Middle frontal gyrus (tissue), 1 donor: ENCODE measurements at regions not wholly inside any gene's neighbourhood (a gene's known extent, or its start where the extent isn't known, plus 50 kb on each side); places are given as distances from the start of the nearest gene placed in this dataset.

Experiments used
- DNase-seq: peaks from one replicate; pipeline ENCODE4 v3.0.0-alpha.2; 2015; ENCODE audit warnings: low spot score; ENCODE audit errors: extremely low spot score

DNA sequence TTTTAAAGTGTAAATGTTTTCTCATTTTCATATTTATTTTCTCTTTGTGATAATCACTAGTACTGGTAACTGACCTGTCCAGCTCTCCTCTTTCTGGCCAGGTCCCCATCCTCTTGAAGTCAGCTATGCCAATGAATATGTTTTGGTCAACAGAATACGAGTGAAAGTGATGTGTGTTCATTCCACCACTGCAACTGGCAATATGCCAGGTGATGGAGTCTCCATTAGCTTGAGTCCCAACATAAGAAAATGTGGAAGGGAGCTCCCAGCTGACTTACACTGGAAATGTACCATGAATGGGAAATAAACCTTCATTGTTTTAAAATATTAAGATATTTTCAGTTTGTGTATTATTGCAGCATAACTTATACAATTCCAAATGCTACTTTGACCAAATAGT, 75.8 kb downstream of the CCDC34 start:
- no peak for DNase-seq

DNA sequence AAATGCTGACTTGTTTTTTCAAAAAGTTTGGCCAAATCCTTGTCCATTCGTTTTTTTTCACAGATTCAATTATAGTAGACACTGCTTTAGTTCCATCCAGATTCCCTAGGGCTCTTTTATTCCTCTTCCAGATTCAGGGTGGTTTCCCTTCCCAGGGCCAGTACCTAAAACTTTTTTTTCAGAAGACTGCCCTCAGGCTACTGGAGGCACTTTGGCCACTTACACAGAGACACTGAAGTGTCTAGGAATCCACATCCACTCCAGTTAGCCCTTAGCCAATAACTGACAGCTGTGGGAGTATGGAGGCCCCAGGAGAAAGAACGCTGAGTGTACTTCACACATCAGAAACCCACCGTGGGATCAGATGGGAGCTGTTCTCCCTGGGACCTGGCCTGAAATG, 77.3 kb downstream of the CCDC34 start:
- DNase-seq, result no peak

DNA sequence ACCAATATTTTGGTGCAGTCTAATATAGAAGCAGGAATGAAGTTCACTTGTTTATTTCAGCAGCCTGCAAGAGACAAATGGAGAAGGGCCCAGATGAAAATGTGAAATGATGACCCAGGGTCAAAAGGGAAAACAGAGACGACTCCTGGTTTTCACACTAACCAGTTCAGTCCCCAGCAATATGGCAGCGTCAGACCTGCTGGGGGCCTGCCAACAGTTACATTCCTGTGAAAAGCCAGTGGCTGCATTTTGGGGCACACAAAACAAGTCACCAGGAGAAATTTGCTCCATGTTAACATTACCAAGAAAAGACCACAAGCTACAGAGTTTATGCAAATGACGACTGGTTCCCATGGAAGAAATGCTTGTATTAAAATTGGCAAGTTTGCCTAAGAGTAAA, 80.2 kb downstream of the CCDC34 start:
- DNase-seq, result no peak

DNA sequence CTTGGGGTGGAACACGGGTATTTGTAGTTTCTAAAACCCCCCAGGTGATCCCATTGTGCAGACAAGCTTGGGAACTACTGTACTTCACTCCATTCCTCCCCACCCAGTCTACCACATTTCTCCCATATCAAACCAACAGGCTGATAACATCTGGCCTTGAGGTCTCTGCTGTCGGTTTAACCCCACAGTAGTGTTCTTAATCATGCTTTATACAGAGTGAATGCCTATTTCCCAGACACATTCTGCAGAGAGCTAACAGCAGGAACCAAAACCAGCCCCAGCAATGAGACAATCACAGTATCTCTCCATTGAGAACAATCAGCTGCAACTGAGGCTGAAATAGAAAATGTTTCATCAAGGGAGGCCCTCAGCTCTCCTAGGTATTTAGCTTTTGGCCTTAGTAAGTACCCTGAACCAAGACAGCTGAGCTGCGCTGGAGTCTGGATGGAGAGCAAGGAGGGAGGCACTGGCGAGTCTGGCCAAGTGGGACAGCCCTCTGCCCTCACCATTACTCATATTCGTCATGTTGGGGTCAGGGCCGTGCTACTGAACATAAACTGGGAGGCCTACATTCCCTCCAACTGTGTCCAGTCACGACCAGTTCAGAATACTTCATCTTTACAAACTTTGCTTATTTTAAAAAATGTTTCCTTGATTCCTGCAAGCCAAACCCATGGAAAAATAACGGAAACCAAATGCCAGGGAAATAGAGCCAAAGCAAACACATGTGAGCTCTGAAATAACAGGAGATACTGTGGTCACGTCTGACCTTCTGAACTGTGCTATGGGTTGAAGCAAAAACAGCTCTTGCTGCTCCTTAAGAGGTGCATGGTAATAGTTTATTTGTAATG, 81.0 kb downstream of the CCDC34 start:
- DNase-seq, result no peak

DNA sequence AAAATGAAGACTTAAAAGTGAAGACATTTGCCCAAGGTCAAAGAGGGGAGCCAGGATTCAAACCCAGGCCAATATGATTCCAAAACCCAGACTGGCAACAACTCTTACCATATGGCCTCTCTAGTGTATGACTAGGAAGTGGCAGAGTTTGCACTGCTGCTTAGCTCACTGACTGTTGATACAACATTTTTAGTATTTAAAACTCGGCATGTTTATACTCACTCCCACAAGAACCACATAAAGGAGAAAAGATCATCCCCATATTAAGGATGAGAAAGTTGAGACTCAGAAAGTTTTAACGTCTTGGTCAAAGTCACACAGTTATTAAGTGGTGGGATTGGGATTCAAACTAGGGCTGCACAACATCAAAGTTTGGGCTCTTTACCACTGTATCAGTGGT, 81.7 kb downstream of the CCDC34 start:
- no peak for DNase-seq

DNA sequence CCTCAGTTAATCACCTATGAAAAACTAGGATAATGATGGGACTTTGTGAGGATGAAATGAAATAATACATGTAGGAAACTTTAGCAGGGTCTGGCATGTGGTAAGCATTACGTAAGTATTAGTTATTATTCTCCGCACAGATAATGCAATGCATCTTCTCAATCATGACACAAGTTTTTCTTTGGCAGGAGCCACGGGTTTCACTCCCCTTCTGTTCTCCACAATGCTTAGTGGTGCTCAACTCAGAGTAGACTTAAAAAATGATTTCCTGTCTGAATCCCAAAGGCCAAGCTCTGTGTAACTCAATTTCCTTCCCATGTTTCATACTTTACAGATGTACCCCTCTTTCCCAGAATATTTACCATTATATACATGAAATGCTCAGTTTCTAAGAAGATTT, 82.9 kb downstream of the CCDC34 start:
- no peak for DNase-seq

DNA sequence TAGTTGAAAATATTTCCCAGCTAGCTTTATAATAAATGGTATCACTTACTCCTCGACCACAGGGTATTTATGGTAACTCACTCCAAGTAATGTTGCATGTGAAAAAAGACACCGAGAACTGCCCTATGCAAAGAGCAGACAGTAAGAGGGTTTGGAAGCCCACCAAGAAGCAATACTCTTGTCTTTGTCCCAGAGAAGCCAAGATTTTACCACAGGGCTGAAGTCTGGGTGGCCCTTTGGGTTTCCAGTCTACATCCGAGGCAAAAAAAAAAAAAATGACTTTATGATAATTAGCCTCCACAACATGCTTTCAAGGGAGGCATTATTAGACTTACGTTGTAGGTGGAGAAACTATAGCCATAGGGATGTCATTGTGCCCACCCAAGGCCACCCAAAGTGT, 83.6 kb downstream of the CCDC34 start:
- no peak for DNase-seq

DNA sequence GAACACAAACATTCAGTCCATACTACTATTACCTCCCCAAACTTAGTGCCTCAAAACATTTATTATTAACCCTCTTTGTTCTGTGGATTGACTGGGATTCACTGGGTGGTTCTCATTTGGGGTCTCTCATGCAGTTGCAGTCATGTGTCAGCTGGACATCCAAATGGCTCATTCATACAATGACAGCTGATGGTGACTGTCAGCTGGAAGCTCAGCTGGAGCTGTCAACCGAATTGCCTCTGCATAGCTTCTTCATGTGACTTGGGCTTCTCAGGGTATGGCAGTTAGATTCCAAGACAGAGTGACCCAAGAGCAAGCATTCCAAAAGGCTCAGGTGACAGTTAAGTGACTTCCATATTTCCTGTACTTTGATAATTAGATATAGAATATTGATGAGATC, 85.2 kb downstream of the CCDC34 start:
- DNase-seq, result no peak

DNA sequence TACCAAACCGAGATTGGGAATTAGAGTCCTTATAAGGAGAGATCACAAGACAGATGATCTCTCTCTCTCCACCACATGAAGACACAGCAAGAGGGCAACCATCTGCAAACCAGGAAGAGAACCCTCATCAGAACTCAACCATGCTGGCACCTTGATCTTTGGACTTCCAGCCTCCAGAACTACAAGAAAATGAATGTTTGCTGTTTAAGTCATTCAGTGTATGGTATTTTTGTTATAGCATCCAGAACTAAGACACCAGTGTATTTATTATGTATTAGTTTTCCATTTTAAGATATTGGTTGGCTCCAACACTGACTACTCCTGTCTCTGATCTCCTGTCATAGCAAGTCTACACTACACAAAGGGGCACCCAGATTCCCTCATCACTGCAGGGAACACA, 86.9 kb downstream of the CCDC34 start:
- DNase-seq, result no peak

DNA sequence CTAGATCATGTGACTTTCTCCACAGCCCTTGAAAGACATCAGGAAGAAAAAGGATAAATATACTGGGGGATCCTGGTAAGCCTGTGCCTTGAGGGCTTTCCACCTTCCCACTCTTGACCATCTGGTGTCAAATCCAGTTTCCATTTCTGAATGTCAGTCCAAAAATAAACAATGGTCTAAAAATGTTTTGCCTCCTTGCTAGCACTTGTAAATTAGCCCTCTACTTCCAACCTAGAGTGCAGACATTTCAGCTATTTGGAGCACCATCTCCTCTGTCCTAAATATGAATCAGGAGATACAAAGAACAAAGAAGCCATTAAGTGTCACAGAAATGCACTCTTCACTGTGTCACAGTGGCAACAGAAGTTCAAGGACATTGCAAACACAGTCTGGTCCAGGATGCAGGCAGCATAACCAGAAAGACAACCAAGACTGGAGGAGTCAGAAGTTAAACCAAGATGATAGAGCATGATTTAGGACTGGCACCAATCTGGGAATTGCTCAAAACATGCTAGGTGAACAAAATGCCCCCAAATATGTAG, 88.1 kb downstream of the CCDC34 start:
- DNase-seq, result no peak

DNA sequence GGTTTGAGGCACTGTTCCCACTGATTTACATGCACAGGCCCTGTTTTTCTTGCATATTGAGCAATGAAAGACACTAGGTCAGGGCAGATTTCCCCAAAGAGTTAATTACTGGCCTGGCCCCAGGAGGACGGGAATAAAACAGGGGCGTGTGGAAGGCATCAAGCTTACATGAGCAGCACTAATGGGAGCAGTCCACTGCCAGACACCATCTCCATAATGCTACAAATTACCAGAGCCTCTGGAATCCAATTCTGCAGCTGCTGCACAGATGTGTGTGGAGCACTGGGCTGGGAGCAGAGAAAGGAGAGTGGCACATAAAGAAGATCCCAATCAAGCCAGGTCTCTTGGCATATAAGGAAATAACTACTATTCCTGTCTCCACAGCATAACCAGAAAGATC, 96.9 kb downstream of the CCDC34 start:
- DNase-seq, result no peak

DNA sequence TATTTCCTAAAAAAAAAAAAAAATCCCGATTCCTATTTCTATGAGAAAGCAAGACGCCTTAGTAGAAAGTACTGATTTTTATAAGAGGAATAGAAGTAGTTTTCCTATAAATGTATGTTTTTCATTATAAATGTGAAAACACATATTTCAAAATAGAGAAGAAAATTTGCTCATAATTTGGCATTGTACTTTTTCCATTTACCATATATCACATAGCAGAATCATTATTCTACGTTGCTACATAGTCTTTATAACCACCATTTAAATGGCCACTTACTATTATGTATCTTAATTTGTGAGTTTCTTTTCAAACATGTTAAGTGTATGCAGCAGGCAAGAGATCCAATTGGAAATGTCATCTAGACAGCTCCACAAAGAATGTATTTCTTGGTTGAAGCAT, 99.0 kb downstream of the CCDC34 start:
- DNase-seq, result no peak

DNA sequence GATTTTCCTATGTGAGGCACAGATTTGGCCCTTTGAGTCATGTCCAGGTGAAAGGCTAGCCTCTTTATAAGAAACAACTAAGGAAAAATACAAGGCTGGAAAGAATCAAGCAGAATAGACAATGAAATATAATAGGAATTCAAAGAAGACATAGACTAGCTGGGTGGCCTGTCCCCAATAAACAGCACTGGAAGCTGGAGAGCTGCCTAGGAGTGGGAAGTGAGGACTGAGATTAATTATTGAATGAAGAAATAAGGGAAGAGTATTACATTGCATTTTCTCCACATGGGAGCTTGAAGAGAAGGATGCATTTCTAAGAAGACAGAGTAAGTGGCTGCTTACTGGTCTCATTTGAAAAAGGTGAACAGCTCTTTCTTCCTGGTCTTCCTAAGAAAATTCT, 100.0 kb downstream of the CCDC34 start:
- no peak for DNase-seq

DNA sequence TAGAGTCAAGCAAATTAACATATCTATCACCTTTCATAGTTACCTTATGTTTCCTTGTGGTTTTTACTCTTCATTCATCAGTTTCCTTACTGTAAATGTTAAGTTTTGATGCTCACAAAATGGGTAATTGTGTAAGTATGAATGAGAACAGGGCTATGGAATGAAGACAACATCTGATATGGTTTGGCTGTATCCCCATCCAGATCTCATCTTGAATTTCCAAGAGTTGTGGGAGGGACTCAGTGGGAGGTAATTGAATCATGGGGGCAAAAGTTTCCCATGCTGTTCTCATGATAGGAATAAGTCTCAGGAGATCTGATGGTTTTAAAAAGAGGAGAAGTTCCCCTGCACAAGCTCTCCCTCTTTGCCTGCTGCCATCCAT, 107.6 kb downstream of the CCDC34 start:
- DNase-seq, result no peak

DNA sequence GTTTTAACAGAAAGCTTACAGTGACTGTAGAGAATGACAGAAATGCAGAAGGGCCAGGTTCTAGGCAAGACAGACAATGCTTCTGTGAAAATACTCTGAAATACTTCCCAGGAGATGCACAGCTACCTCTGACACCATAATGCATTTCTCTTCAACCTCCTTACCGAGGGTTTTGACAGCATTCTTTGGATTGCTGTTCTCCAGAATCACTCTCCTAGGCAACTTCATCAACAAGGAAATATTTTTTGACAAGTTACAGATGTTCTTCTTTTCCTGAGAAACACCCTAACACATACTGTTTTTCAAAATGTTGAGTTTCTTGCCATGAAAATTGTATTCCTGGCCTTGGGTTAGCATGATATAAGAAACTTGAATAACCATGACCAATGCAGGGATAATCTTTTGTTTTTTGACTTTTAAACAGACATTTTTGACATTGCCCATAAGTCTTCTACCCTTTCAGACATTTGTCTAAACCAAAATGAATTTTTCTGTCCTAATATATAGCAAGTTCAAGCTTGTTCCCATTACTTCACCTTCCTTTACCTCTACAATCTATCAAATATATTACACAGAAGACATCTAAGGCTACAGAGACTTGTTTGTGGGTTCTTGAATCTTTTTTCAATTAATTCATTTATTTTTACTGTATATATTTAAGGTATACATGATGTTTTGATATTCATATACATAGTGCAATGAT, 108.1 kb downstream of the CCDC34 start:
- no peak for DNase-seq

DNA sequence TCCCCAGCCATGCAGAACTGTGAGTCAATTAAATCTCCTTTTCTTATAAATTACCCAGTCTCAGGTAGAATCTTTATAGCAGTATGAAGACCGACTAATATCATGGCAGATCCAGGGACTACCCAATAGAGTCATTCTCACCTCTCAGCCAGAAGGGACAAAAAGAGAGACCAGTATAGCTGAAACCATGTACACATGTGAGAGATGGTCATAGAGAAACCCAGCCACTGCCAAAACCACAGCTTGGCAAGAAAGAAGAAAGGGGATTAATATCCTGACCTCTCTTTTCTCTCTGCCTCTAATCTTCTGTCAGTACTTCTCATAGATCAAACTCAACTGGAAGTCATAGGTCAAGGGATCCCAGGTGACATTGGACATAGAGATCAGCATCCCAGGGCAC, 109.8 kb downstream of the CCDC34 start:
- DNase-seq, result no peak

DNA sequence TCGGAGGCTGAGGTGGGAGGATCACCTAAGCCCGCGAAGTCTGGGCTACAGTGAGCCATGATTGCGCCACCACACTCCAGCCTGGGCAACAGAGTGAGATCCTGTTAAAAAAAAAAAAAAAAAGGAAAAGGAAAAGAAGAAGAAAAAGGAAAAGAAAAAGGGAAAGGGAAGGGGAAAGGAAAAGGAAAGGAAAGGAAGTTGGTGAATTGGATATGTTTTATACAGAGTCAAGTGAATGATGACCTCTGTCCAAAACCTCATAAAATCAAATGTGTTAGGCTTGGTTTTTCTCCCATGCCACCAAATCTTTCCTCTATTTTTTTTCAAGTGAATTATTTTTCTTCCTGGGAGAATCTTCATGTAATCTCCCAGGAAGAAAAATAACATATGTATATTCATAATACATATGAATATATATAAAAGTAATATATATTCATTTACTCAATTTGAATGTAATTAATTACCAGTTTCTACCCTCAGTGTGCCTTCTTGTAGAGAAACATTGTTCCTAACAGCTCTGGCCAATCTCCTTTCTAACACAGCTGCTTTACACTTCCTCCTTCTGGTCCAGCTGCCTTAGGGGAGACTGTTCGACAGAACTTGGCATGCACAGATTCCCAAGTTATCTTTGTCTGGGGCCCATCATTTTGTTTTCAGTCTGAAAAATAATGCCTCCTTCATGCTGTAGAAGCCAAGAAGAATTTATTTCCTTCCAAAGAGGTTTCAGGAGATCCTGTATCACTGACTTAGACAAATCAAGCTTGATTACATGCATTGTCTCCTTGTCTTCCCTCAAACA, 111.9 kb downstream of the CCDC34 start:
- DNase-seq, result no peak

DNA sequence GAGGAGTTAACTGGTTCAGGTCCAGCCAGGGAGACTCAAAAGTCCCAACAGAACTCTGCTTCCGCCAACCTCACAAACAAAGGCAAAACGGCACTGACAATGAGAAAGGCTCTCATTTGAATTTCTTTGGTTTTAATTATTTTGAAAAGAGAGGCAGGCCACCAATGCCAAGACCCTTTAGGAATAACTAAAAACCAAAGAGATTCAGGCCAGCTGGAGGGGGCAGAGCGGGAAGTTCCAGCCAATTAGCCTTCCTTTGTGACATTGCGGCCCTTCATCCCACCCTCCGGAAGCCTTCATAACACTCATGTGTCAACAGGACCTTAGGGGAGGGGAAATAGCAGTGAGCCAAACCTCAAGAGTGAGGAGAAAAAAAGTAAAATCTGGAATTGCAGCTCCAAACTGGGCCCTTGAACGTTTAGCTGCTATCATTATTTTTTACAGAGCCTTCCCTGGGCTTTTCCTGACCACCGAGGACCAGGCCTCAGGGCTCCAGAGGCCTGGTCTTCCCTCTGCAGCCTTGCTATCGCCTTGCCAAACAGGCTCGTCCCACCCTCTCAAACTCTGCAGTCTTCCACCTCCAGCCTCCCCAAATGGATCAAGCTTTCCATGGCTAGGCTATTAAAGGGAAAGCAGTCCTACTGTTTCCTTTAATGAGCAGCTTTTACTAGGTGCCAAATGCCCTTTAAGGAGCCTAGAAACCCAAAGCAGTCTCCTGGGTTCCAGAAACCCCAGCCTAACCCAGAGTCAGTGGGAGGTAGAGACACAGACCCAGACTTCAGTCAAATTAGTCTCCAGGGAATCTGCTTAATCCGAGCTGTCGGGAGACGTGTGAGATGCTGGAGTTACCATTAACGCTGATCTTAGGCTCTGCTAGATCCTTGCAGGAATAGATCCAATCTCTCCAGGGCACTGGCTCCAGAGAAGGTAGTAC, 114.2 kb downstream of the CCDC34 start:
- DNase-seq, result peak; percentile 8

DNA sequence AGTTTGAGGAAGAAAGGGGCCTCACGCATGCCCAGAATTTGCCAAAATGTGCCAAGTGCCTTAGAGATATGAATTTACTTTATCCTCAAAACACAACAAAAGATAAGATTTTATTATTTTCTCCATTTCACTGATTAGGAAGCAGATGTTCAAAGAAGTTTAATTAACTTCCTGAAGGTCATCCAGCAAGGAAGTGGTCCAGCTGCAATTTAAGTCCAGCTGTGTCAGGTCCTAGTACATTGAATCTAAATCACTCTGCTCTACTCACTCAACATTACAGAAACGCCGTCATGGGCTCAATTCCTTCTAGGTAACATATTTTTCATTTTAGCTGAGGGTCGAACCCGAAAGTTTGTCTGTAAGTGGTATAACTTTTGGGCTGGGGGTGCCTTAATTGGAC, 115.4 kb downstream of the CCDC34 start:
- DNase-seq, result no peak

DNA sequence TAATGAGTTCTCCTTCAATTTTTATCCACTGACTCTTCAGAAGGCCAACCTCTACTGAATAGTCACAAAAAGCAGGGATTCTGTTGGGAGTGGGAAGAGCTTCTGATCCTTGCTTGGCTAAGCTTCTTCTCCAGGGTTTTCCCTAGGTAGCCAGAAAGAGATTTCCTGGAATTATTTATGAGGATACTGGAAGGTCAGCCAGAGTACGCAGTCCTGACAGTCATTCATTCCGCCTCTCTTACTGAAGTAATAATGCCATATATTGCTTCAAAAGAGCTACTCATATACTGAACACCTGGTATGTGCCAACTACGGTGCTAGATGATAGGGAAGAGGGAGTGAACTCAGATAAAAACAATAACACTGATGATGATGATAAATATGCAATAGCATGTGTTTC, 116.1 kb downstream of the CCDC34 start:
- DNase-seq, result no peak

DNA sequence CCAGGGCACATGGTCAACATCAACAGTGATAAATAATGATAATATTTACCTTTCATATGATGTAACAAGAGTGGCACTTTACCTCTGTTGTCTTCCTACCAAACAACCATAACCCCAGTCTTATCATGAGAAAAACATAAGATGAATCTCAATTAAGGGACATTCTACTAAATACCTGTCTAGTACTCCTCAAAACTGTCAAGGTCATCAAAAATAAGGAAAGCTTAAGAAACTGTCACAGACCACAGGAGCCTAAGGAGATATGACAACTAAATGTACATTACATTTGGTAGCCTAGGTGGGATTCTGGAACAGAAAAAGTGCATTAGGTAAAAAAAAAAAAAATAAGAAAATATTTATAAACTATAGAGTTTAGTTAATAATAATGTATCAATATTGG, 118.1 kb downstream of the CCDC34 start:
- DNase-seq, result no peak
